GM12878 (cell line): ENCODE measurements at regions not wholly inside any gene's neighbourhood (a gene's known extent, or its start where the extent isn't known, plus 50 kb on each side); places are given as distances from the start of the nearest gene placed in this dataset.
A peak's percentile ranks its signal among the peaks of the same experiment; 100 is the strongest.

Source experiments
- ATAC-seq: fragments of 200-7000 bp; cut with Tn5 transposase; 3 replicates; pipeline ENCODE4 v1.9.1; 2020; ENCODE audit warnings: mild to moderate bottlenecking, moderate library complexity
- BruUV-seq: library from RNA; stranded (reverse); fragments of 400-500 nt; replicated peaks from 2 replicates; lab custom pipeline; 2021; lab: Mats Ljungman, UMichigan
- CTCF ChIA-PET: fragments of 300-600 bp; sonication (Branson Sonifier 250); formaldehyde crosslinking; extraction: SDS; loops from one replicate; lab custom pipeline; 2021; ENCODE audit warnings: inconsistent platforms; lab: Yijun Ruan, JAX
- POLR2A ChIA-PET: fragments of 350-600 bp; formaldehyde crosslinking; extraction: SDS; loops from one replicate; lab custom pipeline; 2021; ENCODE audit warnings: inconsistent platforms; lab: Charles Lee
- RAD21 ChIA-PET: fragments of 300-600 bp; sonication (Branson Sonifier 250); formaldehyde crosslinking; loops from one replicate; lab custom pipeline; 2023; ENCODE audit warnings: antibody characterized with exemption; ENCODE audit not compliant: unreplicated experiment; lab: Charles Lee
- SMC1A ChIA-PET: fragments of 300-600 bp; sonication (Branson Sonifier 250); formaldehyde crosslinking; loops from one replicate; lab custom pipeline; 2023; ENCODE audit not compliant: unreplicated experiment, uncharacterized antibody; lab: Charles Lee
- DNase-seq: peaks from one replicate; pipeline ENCODE4 v3.0.0-alpha.2; 2011; ENCODE audit warnings: low read depth, low spot score
- FAIRE-seq: peaks from 3 replicates; lab custom pipeline; 2011; peaks lifted over from hg19 to GRCh38; lab: Jason Lieb, UNC
- H2AFZ ChIP-seq: 2 replicates; pipeline ENCODE4 v1.6.0; 2011; ENCODE audit warnings: low read depth, low read length, control low read depth; ENCODE audit not compliant: control insufficient read depth
- H3K27ac ChIP-seq: 2 replicates; pipeline ENCODE4 v1.5.1; 2011; ENCODE audit warnings: control low read depth; ENCODE audit not compliant: control insufficient read depth, insufficient read depth
- H3K27me3 ChIP-seq, 2 experiments: replicated peaks in 1 of 2; 2 replicates each; pipeline versions ENCODE4 v1.6.0 to v1.6.1; 2011; ENCODE audit warnings: low read length in 1 of 2; ENCODE audit not compliant: control insufficient read depth in 2 of 2, insufficient read depth in 2 of 2
- H3K36me3 ChIP-seq, 2 experiments: 2 replicates each; pipeline ENCODE4 v1.5.1; 2011; ENCODE audit warnings: low read length in 1 of 2; ENCODE audit not compliant: control insufficient read depth in 2 of 2, insufficient read depth in 2 of 2
- H3K4me1 ChIP-seq: 2 replicates; pipeline ENCODE4 v1.6.1; 2011; ENCODE audit warnings: mild to moderate bottlenecking, low read length, moderate library complexity, mixed read lengths; ENCODE audit not compliant: control insufficient read depth, insufficient read depth
- H3K4me2 ChIP-seq: 2 replicates; pipeline ENCODE4 v1.6.0; 2011; ENCODE audit warnings: control low read depth; ENCODE audit not compliant: control insufficient read depth, insufficient read depth
- H3K4me3 ChIP-seq: fragments of 200-600 bp; sonication (generic); 2 replicates; pipeline ENCODE4 v1.5.1; 2016
- H3K79me2 ChIP-seq: 2 replicates; pipeline ENCODE4 v1.6.0; 2011; ENCODE audit warnings: low read length; ENCODE audit not compliant: control insufficient read depth, insufficient read depth
- H3K9ac ChIP-seq: 2 replicates; pipeline ENCODE4 v1.8.0; 2011; ENCODE audit warnings: low read length, control low read depth, mixed read lengths; ENCODE audit not compliant: control insufficient read depth, insufficient read depth
- H3K9me3 ChIP-seq: replicated peaks from 3 replicates; pipeline ENCODE4 v1.5.1; 2011; ENCODE audit warnings: mild to moderate bottlenecking, low read length; ENCODE audit not compliant: control insufficient read depth, insufficient read depth
- H4K20me1 ChIP-seq: 2 replicates; pipeline ENCODE4 v1.6.0; 2011; ENCODE audit not compliant: control insufficient read depth, insufficient read depth
- CBFB ChIP-seq: IDR thresholded peaks from 2 replicates; pipeline ENCODE4 v1.6.1; 2016; ENCODE audit warnings: antibody characterized with exemption, low read depth
- EED ChIP-seq: sonication (generic); IDR thresholded peaks from 2 replicates; pipeline ENCODE4 v1.6.1; 2016; ENCODE audit warnings: antibody characterized with exemption, low read depth
- EGR1 ChIP-seq, 2 experiments: IDR thresholded peaks; 1 replicate in 1 of 2; 2 replicates in 1 of 2; pipeline ENCODE4 v1.6.1; 2011 to 2012; ENCODE audit warnings: low read depth in 2 of 2, low read length in 2 of 2, borderline replicate concordance in 1 of 2, mild to moderate bottlenecking in 1 of 2, moderate library complexity in 1 of 2
- FOXM1 ChIP-seq: IDR thresholded peaks from 2 replicates; pipeline ENCODE4 v1.6.1; 2012; ENCODE audit warnings: low read depth, mild to moderate bottlenecking, inconsistent platforms, low read length, moderate library complexity
- HDGF ChIP-seq: fragments of 450-650 bp; IDR thresholded peaks from 2 replicates; pipeline ENCODE4 v1.6.1; 2016; ENCODE audit warnings: antibody characterized with exemption
- IKZF1 ChIP-seq: fragments of 450-650 bp; conservative IDR thresholded peaks from 2 replicates; pipeline ENCODE4 v1.6.1; 2017; ENCODE audit warnings: antibody characterized with exemption, mild to moderate bottlenecking
- POU2F2 ChIP-seq: IDR thresholded peaks from 3 replicates; pipeline ENCODE4 v1.6.1; 2011; ENCODE audit warnings: low read depth, mild to moderate bottlenecking, low read length, borderline replicate concordance
- SIX5 ChIP-seq: IDR thresholded peaks from 2 replicates; pipeline ENCODE4 v1.6.1; 2011; ENCODE audit warnings: mild to moderate bottlenecking, low read depth, low read length, moderate library complexity; ENCODE audit not compliant: severe bottlenecking
- SMAD1 ChIP-seq: fragments of 450-650 bp; IDR thresholded peaks from 2 replicates; pipeline ENCODE4 v1.6.1; 2018; ENCODE audit warnings: mild to moderate bottlenecking, low read depth; ENCODE audit not compliant: partially characterized antibody
- SMC3 ChIP-seq: IDR thresholded peaks from 2 replicates; pipeline ENCODE4 v1.6.1; 2011; ENCODE audit warnings: low read length, improper control_type of control experiment, borderline replicate concordance
- TBL1XR1 ChIP-seq: IDR thresholded peaks from 2 replicates; pipeline ENCODE4 v1.6.1; 2012; ENCODE audit warnings: low read depth, low read length, improper control_type of control experiment
- TCF7 ChIP-seq: IDR thresholded peaks from 2 replicates; pipeline ENCODE4 v1.6.1; 2014; ENCODE audit warnings: antibody characterized with exemption, borderline replicate concordance
- YBX1 ChIP-seq: fragments of 450-650 bp; IDR thresholded peaks from 2 replicates; pipeline ENCODE4 v1.6.1; 2016; ENCODE audit warnings: antibody characterized with exemption
- ZBED1 ChIP-seq: IDR thresholded peaks from 2 replicates; pipeline ENCODE4 v1.6.1; 2016; ENCODE audit warnings: borderline replicate concordance
- WGBS: methylation state at CpG from one replicate; pipeline ENCODE4 v1.1.6; 2016; ENCODE audit warnings: low lambda C conversion rate; ENCODE audit not compliant: insufficient replicate concordance, insufficient coverage; ENCODE audit errors: missing lambda C conversion rate; 5-methylcytosine and 5-hydroxymethylcytosine counted together
- in situ Hi-C: fragments of 300-500 bp; cut with MboI; formaldehyde crosslinking; loops from 9 replicates; pipeline ENCODE4 v1.14.3; 2018; ENCODE audit warnings: mixed read lengths
- intact Hi-C: fragments of 100-400 bp; cut with micrococcal nuclease; formaldehyde crosslinking; loops from one replicate; pipeline ENCODE4 v1.14.2; 2022; ENCODE audit not compliant: unreplicated experiment
- TF ChIP-seq, protein P1 (sequence below): fragments of 450-650 bp; IDR thresholded peaks from 2 replicates; pipeline ENCODE4 v1.6.1; 2016; ENCODE audit warnings: mild to moderate bottlenecking
- TF ChIP-seq, protein P2 (sequence below): fragments of 450-650 bp; IDR thresholded peaks from 2 replicates; pipeline ENCODE4 v1.6.1; 2017; ENCODE audit warnings: mild to moderate bottlenecking
- TF ChIP-seq, protein P3 (sequence below): fragments of 450-650 bp; IDR thresholded peaks from 2 replicates; pipeline ENCODE4 v1.6.1; 2014; ENCODE audit warnings: mild to moderate bottlenecking

DNA sequence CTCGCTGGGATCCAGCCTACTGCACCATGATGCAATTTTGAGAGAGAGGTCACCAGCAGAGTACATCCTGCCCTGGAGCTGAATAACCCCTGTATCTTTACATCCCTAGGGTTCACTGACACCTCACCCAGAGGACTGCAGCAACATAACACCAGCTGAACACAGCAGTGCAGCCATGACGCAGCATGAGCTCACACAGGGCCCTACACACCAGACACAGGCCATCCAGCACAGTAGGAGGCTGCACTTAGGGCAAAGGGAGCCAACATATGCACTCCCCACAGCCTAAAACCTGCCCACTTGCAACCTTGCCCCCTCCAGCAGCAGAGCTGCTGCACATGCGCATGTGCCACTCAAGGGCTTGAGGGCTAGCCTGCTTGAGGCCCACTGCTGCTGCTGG, 157.3 kb upstream of the SMARCA2 start (continued):
- TF ChIP-seq YBX1 (no peak), SIX5 (no peak), TBL1XR1 (no peak)

DNA sequence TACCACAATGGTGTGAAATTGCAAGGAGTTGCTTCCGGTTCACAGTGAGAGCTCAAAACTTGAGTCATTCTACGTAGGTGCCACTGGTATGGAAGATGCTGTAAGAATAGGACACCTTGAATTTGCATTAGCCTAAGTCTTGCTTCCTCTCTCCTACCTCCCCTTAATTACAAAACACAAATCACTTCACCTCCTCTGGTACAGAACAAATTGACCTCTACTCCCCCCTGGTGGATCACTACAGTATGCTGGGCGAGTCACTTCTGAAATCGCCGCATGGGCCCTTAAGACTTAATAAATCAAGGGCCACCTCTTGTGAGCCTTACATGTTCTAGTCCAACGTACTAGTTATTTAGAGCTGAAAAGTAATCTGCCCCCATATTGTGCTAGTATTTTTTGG, 145.3 kb upstream of the SMARCA2 start:
- H3K9ac ChIP-seq = no peak overlapping the region
- peaks cover 2% of the 10 kb centered on the region for H3K79me2 ChIP-seq
- H3K9me3 ChIP-seq = no peaks in the 10 kb centered on the region
- H3K27ac ChIP-seq = 0 out of 2 replicates have a peak overlapping the region, but pooled peaks have one; percentile 14
- H4K20me1 ChIP-seq = no peaks in the 10 kb centered on the region
- DNase-seq = no peak
- BruUV-seq = no TSS peak
- FAIRE-seq = peak; percentile 78
- ChIA-PET SMC1A (interaction anchor here (0.6 to 7.1 kb wide), 15 partner anchors 10 to 859 kb away, joined by 3 to 55 read pairs (median 4); no protein-coding TSS in a partner anchor), CTCF (interaction anchor here (0.8 to 9.2 kb wide), 14 partner anchors 10 to 289 kb away, joined by 3 to 94 read pairs (median 4); no protein-coding TSS in a partner anchor), POLR2A (no interaction called here), RAD21 (interaction anchor here (1.1 to 2.1 kb wide), 7 partner anchors 10 to 162 kb away, joined by 3 to 8 read pairs (median 5); no protein-coding TSS in a partner anchor)
- intact Hi-C loops (loop anchor here (1.0 to 10.0 kb wide), 3 partner anchors 143 to 975 kb away; no protein-coding TSS in a partner anchor), in situ Hi-C loops (loop anchor here (25.0 kb wide), 1 partner anchor 408 kb away; no protein-coding TSS in a partner anchor)
- no peaks in the 10 kb centered on the region for H3K27me3 ChIP-seq
- peak; percentile 82 for ATAC-seq
- H3K36me3 ChIP-seq = no peaks in the 10 kb centered on the region
- H2AFZ ChIP-seq = peak overlapping the region; percentile 9; the same call in 1 of the 2 replicates
- peaks cover 28% of the 10 kb centered on the region for H3K4me1 ChIP-seq
- no peak overlapping the region for H3K4me3 ChIP-seq
- no peak overlapping the region for H3K4me2 ChIP-seq
- WGBS = 37% methylated on average over 6 of the region's 6 CpGs
- TF ChIP-seq TCF7 (no peak), ZBED1 (0 out of 2 replicates have a peak, but pooled peaks have one; percentile 19), HDGF (no peak), SMAD1 (no peak), CBFB (0 out of 2 replicates have a peak, but pooled peaks have one; percentile 36), SMC3 (peak; percentile 70; the same call in 1 of the 2 replicates), FOXM1 (no peak), POU2F2 (peak; percentile 59; the same call in 1 of the 3 replicates), IKZF1 (0 out of 2 replicates have a peak, but pooled peaks have one; percentile 5), EED (peak; percentile 53; the same call in 1 of the 2 replicates), EGR1 (IDR thresholded peaks at IDR 0.05; ENCODE audit: borderline replicate concordance in 1 of 2, low read depth in 2 of 2, low read length in 2 of 2) (no peak)
- TF ChIP-seq, protein P1, sequence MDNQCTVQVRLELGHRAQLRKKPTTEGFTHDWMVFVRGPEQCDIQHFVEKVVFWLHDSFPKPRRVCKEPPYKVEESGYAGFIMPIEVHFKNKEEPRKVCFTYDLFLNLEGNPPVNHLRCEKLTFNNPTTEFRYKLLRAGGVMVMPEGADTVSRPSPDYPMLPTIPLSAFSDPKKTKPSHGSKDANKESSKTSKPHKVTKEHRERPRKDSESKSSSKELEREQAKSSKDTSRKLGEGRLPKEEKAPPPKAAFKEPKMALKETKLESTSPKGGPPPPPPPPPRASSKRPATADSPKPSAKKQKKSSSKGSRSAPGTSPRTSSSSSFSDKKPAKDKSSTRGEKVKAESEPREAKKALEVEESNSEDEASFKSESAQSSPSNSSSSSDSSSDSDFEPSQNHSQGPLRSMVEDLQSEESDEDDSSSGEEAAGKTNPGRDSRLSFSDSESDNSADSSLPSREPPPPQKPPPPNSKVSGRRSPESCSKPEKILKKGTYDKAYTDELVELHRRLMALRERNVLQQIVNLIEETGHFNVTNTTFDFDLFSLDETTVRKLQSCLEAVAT = peak; percentile 89
- TF ChIP-seq, protein P2, sequence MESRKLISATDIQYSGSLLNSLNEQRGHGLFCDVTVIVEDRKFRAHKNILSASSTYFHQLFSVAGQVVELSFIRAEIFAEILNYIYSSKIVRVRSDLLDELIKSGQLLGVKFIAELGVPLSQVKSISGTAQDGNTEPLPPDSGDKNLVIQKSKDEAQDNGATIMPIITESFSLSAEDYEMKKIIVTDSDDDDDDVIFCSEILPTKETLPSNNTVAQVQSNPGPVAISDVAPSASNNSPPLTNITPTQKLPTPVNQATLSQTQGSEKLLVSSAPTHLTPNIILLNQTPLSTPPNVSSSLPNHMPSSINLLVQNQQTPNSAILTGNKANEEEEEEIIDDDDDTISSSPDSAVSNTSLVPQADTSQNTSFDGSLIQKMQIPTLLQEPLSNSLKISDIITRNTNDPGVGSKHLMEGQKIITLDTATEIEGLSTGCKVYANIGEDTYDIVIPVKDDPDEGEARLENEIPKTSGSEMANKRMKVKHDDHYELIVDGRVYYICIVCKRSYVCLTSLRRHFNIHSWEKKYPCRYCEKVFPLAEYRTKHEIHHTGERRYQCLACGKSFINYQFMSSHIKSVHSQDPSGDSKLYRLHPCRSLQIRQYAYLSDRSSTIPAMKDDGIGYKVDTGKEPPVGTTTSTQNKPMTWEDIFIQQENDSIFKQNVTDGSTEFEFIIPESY = 0 out of 2 replicates have a peak, but pooled peaks have one; percentile 42
- TF ChIP-seq, protein P3, sequence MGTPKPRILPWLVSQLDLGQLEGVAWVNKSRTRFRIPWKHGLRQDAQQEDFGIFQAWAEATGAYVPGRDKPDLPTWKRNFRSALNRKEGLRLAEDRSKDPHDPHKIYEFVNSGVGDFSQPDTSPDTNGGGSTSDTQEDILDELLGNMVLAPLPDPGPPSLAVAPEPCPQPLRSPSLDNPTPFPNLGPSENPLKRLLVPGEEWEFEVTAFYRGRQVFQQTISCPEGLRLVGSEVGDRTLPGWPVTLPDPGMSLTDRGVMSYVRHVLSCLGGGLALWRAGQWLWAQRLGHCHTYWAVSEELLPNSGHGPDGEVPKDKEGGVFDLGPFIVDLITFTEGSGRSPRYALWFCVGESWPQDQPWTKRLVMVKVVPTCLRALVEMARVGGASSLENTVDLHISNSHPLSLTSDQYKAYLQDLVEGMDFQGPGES = no peak
